LNCaP clone FGC (cell line): ENCODE measurements at regions not wholly inside any gene's neighbourhood (a gene's known extent, or its start where the extent isn't known, plus 50 kb on each side); places are given as distances from the start of the nearest gene placed in this dataset.
"Not testable (repeated sequence)": the region's sequence is repeated elsewhere in the genome, so short reads cannot be mapped to it uniquely, and the experiment has no call there.

Experiments used
- DNase-seq: peaks from one replicate; pipeline ENCODE4 v3.0.0-alpha.2; 2011; ENCODE audit warnings: low read depth
- H3K4me3 ChIP-seq: 2 replicates; pipeline ENCODE4 v1.5.1; 2011; ENCODE audit warnings: mild to moderate bottlenecking, low read depth, low read length, control low read depth
- CTCF ChIP-seq: IDR thresholded peaks from 2 replicates; pipeline ENCODE4 v1.5.1; 2012; ENCODE audit warnings: mild to moderate bottlenecking; ENCODE audit not compliant: control insufficient read depth, insufficient read depth; ENCODE audit errors: extremely low read depth

GRCh38 chr10:59025981-59026765, 150.3 kb upstream of the PHYHIPL start:
- TF ChIP-seq CTCF: no peak
- DNase-seq: no peak
- H3K4me3 ChIP-seq: no peak overlapping the region

DNA sequence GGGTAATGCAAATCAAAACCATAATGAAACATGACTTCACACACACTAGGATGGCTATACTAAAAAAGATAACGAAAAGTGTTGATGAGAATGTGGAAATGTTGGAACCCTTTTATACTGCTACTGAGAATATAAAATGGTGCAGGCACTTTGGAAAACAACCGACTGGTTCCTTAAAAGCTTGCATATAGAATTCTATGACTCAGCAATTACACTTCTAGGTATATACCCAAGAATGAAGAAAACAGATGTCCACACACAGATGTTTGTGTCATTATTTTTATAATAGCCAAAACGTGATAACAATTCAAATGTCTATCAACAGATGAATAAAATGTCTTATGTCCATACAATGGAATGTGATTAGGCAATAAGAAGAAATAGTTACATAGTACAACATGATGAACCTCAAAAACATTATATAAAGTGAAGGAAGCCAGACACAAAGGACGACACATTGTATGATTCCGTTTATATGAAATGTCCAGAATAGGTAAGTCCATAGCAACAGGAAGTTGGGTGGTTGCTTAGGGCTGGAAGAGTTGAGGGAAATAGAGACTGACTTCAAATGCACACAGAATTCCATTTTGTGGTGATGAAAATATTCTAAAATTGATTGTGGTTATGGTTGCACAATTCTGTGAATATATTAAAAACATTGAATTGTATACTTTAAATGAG, 148.3 kb upstream of the PHYHIPL start:
- DNase-seq: no peak
- no peak for TF ChIP-seq CTCF
- no peak overlapping the region for H3K4me3 ChIP-seq

- H3K4me3 ChIP-seq: no peak overlapping the region
- no peak for TF ChIP-seq CTCF
- no peak for DNase-seq
Observed at GRCh38 chr10:59033622-59034021, 142.8 kb upstream of the PHYHIPL start.

DNA sequence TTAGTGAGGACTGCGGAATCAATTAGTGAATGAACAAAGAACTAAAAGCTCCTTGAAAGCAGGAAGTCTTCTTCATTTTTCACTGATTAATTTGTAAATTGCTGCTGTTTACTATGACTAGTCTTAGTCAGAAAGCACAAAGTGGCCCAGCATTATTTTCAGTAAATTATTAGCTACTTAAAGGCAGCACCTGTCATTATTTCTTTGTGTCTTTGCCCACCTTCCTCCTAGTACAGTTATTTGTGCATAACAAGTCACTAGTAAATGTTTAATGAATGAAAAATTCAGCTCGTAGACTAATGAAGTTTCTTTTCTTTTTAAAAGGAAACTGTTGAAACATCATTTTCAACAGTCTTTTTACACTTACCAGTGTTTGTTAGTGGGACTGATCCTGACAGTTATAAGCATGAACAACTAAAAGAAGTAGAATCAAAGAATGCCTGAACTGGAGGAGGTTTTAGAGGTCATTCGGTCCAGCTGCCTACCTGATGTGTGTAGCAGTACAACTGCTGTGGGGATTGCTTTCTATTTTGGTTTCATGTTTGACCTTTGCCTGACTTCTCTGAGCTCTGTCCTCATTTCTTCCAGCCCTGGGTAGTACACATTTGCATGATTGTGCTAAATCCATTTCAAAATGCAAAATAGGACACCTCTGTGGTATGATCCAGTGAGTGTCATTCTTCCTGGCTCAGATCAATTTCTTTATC, 140.0 kb upstream of the PHYHIPL start:
- no peak for TF ChIP-seq CTCF
- DNase-seq: no peak
- H3K4me3 ChIP-seq: no peak overlapping the region

GRCh38 chr10:59037018-59037389, 139.4 kb upstream of the PHYHIPL start:
- no peak for DNase-seq
- TF ChIP-seq CTCF: no peak
- H3K4me3 ChIP-seq: no peak overlapping the region

- H3K4me3 ChIP-seq: no peak overlapping the region
- no peak for DNase-seq
- TF ChIP-seq CTCF: no peak
Observed at GRCh38 chr10:59037506-59037905, 138.9 kb upstream of the PHYHIPL start.

DNA sequence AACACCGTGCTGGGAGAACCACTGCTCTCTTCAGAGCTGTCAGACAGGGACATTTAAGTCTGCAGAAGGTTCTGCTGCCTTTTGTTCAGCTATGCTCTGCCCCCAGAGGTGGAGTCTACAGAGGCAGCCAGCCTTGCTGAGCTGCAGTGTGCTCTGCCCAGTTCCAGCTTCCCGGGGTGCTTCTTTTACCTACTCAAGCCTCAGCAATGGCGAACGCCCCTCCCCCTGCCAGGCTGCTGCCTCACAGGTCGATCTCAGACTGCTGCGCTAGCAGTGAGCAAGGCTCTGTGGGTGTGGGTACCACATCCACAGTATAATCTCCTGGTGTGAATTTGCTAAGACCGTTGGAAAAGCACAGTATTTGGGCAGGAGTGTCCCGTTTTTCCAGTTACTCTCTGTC, 133.1 kb upstream of the PHYHIPL start:
- not testable (repeated sequence) for DNase-seq, H3K4me3 ChIP-seq
